GM23248 (cell line): ENCODE measurements at regions not wholly inside any gene's neighbourhood (a gene's known extent, or its start where the extent isn't known, plus 50 kb on each side); places are given as distances from the start of the nearest gene placed in this dataset.

Experiments used
- DNase-seq: peaks from one replicate; pipeline ENCODE4 v3.0.0-alpha.2; 2015
- H2AFZ ChIP-seq: fragments of 200-600 bp; sonication (generic); 2 replicates; pipeline ENCODE4 v1.6.1; 2016; ENCODE audit warnings: antibody characterized with exemption
- H3F3A ChIP-seq: fragments of 200-600 bp; sonication (generic); 2 replicates; pipeline ENCODE4 v1.6.1; 2016; ENCODE audit warnings: mild to moderate bottlenecking, antibody characterized with exemption, mixed run types; ENCODE audit not compliant: insufficient read depth
- H3K27ac ChIP-seq: fragments of 200-600 bp; sonication (generic); 2 replicates; pipeline ENCODE4 v1.5.1; 2016; ENCODE audit warnings: mild to moderate bottlenecking
- H3K27me3 ChIP-seq: fragments of 200-600 bp; sonication (generic); replicated peaks from 2 replicates; pipeline ENCODE4 v1.6.1; 2016; ENCODE audit warnings: mild to moderate bottlenecking; ENCODE audit not compliant: insufficient read depth
- H3K36me3 ChIP-seq: fragments of 200-600 bp; sonication (generic); 2 replicates; pipeline ENCODE4 v1.6.1; 2016; ENCODE audit warnings: low read depth, mild to moderate bottlenecking
- H3K4me1 ChIP-seq: fragments of 200-600 bp; sonication (generic); 2 replicates; pipeline ENCODE4 v1.6.1; 2016; ENCODE audit warnings: mild to moderate bottlenecking; ENCODE audit not compliant: insufficient read depth
- H3K4me2 ChIP-seq: fragments of 200-600 bp; sonication (generic); one replicate; pipeline ENCODE4 v1.6.1; 2016; ENCODE audit warnings: mild to moderate bottlenecking; ENCODE audit not compliant: unreplicated experiment
- H3K4me3 ChIP-seq: fragments of 200-600 bp; sonication (generic); 2 replicates; pipeline ENCODE4 v1.5.1; 2016; ENCODE audit warnings: mild to moderate bottlenecking
- H3K79me2 ChIP-seq: fragments of 200-600 bp; sonication (generic); 2 replicates; pipeline ENCODE4 v1.6.1; 2016; ENCODE audit warnings: mild to moderate bottlenecking; ENCODE audit not compliant: insufficient read depth
- H3K9ac ChIP-seq: fragments of 200-600 bp; sonication (generic); 2 replicates; pipeline ENCODE4 v1.6.1; 2016; ENCODE audit warnings: mild to moderate bottlenecking
- H3K9me2 ChIP-seq: fragments of 200-600 bp; sonication (generic); 2 replicates; pipeline ENCODE4 v1.6.1; 2016; ENCODE audit warnings: mixed run types, mild to moderate bottlenecking, moderate library complexity; ENCODE audit not compliant: insufficient read depth
- H3K9me3 ChIP-seq: fragments of 200-600 bp; sonication (generic); one replicate; pipeline ENCODE4 v1.6.1; 2017; ENCODE audit warnings: low read depth
- H4K20me1 ChIP-seq: fragments of 200-600 bp; sonication (generic); 2 replicates; pipeline ENCODE4 v1.6.0; 2016; ENCODE audit not compliant: insufficient read depth
- EZH2 ChIP-seq: fragments of 200-600 bp; sonication (generic); IDR thresholded peaks from 2 replicates; pipeline ENCODE4 v1.6.1; 2018; ENCODE audit warnings: antibody characterized with exemption, mild to moderate bottlenecking; ENCODE audit not compliant: insufficient read depth, poor library complexity, severe bottlenecking
- EZH2phosphoT487 ChIP-seq: fragments of 200-600 bp; sonication (generic); IDR thresholded peaks from 2 replicates; pipeline ENCODE4 v1.6.1; 2018; ENCODE audit warnings: antibody characterized with exemption, moderate library complexity, mild to moderate bottlenecking, low read depth; ENCODE audit not compliant: insufficient read depth
- WGBS, 2 experiments: methylation state at CpG; one replicate each; pipeline ENCODE4 v1.1.6; 2015 to 2017; ENCODE audit warnings: low lambda C conversion rate in 2 of 2, low coverage in 1 of 2; ENCODE audit errors: missing lambda C conversion rate in 2 of 2; 5-methylcytosine and 5-hydroxymethylcytosine counted together
- in situ Hi-C: fragments of 300-500 bp; cut with MboI; formaldehyde crosslinking; loops from 2 replicates; pipeline ENCODE4 v1.15.0; 2020

DNA sequence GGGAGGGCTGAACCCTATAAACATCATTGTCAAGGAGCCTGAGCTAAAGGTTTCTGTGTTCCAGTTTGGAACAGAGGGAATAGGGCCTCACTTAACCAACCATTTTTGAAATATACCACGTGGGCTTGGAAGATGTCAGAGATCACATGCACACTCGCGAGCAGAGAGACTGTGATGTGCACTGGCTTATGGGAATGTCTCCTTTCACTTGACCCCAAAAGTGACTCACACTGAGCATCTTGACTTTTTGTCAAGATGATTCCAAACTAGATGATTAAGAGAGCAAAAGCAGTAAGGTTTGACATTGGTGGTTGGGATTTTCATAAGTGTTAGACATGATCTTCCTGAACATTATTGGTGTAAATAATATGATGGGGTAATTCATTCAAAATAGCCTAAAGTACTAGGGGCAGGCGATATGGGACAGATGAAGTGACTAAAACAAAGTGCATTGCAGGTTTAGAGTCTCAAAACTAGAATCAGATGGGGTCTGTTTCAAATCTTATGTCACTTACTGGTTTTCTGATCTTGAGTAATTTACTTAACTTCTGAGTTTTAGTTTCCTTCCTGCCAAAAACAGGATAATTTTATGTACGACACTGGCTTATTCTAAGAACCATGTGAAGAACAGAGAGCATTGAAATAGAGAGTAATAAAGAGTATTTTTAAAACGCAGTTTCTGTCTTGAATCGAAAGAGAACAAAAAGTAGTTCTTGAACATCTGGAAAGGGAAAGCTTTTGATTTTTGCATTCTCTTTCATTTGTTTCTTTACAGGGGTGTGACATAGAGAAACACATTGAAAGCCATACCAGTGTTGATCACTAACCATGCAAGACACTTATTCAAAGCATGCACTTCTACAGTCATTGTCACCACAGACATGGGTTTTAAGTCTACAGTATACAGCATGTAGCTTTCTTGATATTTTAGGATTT is 383.0 kb downstream of the DIRAS2 start:
- no peaks in the 10 kb centered on the region for H3K9me3 ChIP-seq
- H3K79me2 ChIP-seq, result no peaks in the 10 kb centered on the region
- H3K9ac ChIP-seq, result no peak overlapping the region
- H3F3A ChIP-seq, result no peaks in the 10 kb centered on the region
- no peaks in the 10 kb centered on the region for H3K27me3 ChIP-seq
- H3K4me3 ChIP-seq, result no peak overlapping the region
- in situ Hi-C loops, result no loop called here
- DNase-seq, result no peak
- 1 to 2% methylated on average over 7 of the region's 7 CpGs for WGBS, 2 experiments
- H3K27ac ChIP-seq, result no peak overlapping the region
- H3K4me2 ChIP-seq, result no peak overlapping the region
- H4K20me1 ChIP-seq, result no peaks in the 10 kb centered on the region
- no peaks in the 10 kb centered on the region for H3K9me2 ChIP-seq
- TF ChIP-seq EZH2phosphoT487 (no peak), EZH2 (no peak)
- no peaks in the 10 kb centered on the region for H3K4me1 ChIP-seq
- no peak overlapping the region for H2AFZ ChIP-seq
- no peaks in the 10 kb centered on the region for H3K36me3 ChIP-seq

GRCh38 chr9:90261698-90262097 is 380.9 kb downstream of the DIRAS2 start:
- no peaks in the 10 kb centered on the region for H3K36me3 ChIP-seq
- H3K79me2 ChIP-seq, result no peaks in the 10 kb centered on the region
- no peak for DNase-seq
- H4K20me1 ChIP-seq, result no peaks in the 10 kb centered on the region
- no peaks in the 10 kb centered on the region for H3F3A ChIP-seq
- no peak overlapping the region for H3K4me2 ChIP-seq
- in situ Hi-C loops, result no loop called here
- no peak overlapping the region for H2AFZ ChIP-seq
- no peak overlapping the region for H3K27ac ChIP-seq
- WGBS, 2 experiments, result 5 to 15% methylated on average over 2 of the region's 2 CpGs
- H3K9ac ChIP-seq, result no peak overlapping the region
- no peaks in the 10 kb centered on the region for H3K9me3 ChIP-seq
- no peaks in the 10 kb centered on the region for H3K9me2 ChIP-seq
- H3K4me3 ChIP-seq, result no peak overlapping the region
- H3K4me1 ChIP-seq, result no peaks in the 10 kb centered on the region
- H3K27me3 ChIP-seq, result no peaks in the 10 kb centered on the region
- TF ChIP-seq EZH2 (no peak), EZH2phosphoT487 (no peak)

DNA sequence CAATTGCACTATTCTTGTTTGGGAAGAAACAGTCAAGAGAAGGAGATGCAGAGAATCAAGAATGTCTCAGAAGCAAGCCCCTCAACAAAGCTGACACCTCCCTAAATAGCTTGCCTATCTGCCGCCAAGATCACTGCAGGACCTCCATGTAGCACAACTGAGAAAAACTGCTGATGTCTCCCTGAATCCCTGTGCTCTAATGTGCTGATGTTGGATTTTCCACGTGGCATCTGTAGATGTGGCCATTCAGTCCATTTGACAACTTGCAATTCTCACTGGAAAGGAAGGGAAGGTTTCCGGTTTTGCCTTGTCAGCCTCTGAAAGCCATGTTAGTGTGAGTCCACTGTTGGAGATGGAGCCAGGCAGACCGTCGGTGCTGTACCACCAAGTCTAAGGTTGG is 374.0 kb downstream of the DIRAS2 start:
- H3K9me3 ChIP-seq, result no peaks in the 10 kb centered on the region
- no peaks in the 10 kb centered on the region for H3K4me1 ChIP-seq
- no peaks in the 10 kb centered on the region for H4K20me1 ChIP-seq
- no peak overlapping the region for H3K9ac ChIP-seq
- in situ Hi-C loops, result no loop called here
- H3K79me2 ChIP-seq, result no peaks in the 10 kb centered on the region
- no peak overlapping the region for H2AFZ ChIP-seq
- 31 to 37% methylated on average over 5 of the region's 5 CpGs for WGBS, 2 experiments
- H3K4me2 ChIP-seq, result no peak overlapping the region
- no peaks in the 10 kb centered on the region for H3K9me2 ChIP-seq
- H3K27ac ChIP-seq, result no peak overlapping the region
- no peaks in the 10 kb centered on the region for H3F3A ChIP-seq
- H3K4me3 ChIP-seq, result no peak overlapping the region
- TF ChIP-seq EZH2phosphoT487 (no peak), EZH2 (no peak)
- H3K36me3 ChIP-seq, result no peaks in the 10 kb centered on the region
- no peaks in the 10 kb centered on the region for H3K27me3 ChIP-seq
- DNase-seq, result no peak

- Histone ChIP-seq H3F3A (no peaks in the 10 kb centered on the region), H2AFZ (no peak overlapping the region), H3K9ac (no peak overlapping the region), H3K9me2 (no peaks in the 10 kb centered on the region), H3K4me2 (no peak overlapping the region), H3K36me3 (no peaks in the 10 kb centered on the region), H3K4me3 (no peak overlapping the region), H3K4me1 (no peaks in the 10 kb centered on the region), H3K27ac (no peak overlapping the region), H3K27me3 (no peaks in the 10 kb centered on the region), H3K79me2 (no peaks in the 10 kb centered on the region), H4K20me1 (no peaks in the 10 kb centered on the region), H3K9me3 (no peaks in the 10 kb centered on the region)
- TF ChIP-seq EZH2phosphoT487, result no peak
- no peak for TF ChIP-seq EZH2
- DNase-seq, result no peak
- in situ Hi-C loops, result no loop called here
- 4 to 13% methylated on average over 5 of the region's 5 CpGs for WGBS, 2 experiments
These were observed 370.9 kb downstream of the DIRAS2 start for GRCh38 chr9:90271707-90272106.
